ENCODE measurements at regions not wholly inside any gene's neighbourhood (a gene's known extent, or its start where the extent isn't known, plus 50 kb on each side); places are given as distances from the start of the nearest gene placed in this dataset.

DNA sequence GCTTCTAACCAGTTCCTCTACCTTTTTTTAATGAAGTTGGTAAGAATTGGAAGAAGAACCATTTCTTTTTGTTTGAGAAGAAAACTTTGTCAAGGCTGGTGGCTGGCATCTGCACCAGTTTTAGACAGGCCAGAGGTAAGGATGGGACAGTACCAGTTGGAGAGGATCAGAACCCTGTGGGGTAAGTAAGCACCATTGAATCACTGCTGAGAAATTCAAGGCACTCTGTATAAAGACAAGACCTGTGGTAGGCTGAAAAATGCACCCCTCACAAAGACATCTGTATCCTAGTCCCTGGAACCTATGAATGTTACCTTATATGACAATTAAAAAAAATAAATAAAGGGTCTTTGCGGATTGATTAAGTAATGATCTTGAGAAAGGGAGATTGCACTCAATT is 166.7 kb upstream of the NRP1 start:
- TF ChIP-seq, protein P1, sequence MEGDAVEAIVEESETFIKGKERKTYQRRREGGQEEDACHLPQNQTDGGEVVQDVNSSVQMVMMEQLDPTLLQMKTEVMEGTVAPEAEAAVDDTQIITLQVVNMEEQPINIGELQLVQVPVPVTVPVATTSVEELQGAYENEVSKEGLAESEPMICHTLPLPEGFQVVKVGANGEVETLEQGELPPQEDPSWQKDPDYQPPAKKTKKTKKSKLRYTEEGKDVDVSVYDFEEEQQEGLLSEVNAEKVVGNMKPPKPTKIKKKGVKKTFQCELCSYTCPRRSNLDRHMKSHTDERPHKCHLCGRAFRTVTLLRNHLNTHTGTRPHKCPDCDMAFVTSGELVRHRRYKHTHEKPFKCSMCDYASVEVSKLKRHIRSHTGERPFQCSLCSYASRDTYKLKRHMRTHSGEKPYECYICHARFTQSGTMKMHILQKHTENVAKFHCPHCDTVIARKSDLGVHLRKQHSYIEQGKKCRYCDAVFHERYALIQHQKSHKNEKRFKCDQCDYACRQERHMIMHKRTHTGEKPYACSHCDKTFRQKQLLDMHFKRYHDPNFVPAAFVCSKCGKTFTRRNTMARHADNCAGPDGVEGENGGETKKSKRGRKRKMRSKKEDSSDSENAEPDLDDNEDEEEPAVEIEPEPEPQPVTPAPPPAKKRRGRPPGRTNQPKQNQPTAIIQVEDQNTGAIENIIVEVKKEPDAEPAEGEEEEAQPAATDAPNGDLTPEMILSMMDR (IDR thresholded peaks at IDR 0.05) = no peak
- no peak for TF ChIP-seq POLR2A (IDR thresholded peaks at IDR 0.05)
